CD14-positive monocyte (primary cell): ENCODE measurements at regions not wholly inside any gene's neighbourhood (a gene's known extent, or its start where the extent isn't known, plus 50 kb on each side); places are given as distances from the start of the nearest gene placed in this dataset.

Experiments
- DNase-seq, 3 donors: peaks; one replicate each; pipeline ENCODE4 v3.0.0-alpha.2; 2011 to 2022
- H2AFZ ChIP-seq: 2 replicates; pipeline ENCODE4 v1.6.0; 2012; ENCODE audit warnings: mild to moderate bottlenecking, low read depth, low read length, inconsistent platforms; ENCODE audit not compliant: insufficient read depth, poor library complexity, severe bottlenecking
- H3K27ac ChIP-seq, 2 donors: 1 replicate in 1 of 2; 2 replicates in 1 of 2; pipeline ENCODE4 v1.5.1; 2012 to 2013; ENCODE audit warnings: low read length in 2 of 2, control low read depth in 1 of 2, inconsistent platforms in 1 of 2, low read depth in 1 of 2, mild to moderate bottlenecking in 1 of 2
- H3K27me3 ChIP-seq, 2 donors: one replicate each; pipeline versions ENCODE4 v1.6.0 to v1.6.1; 2011 to 2013; ENCODE audit warnings: low read length in 2 of 2; ENCODE audit not compliant: control insufficient read depth in 2 of 2, insufficient read depth in 2 of 2
- H3K36me3 ChIP-seq, 2 donors: replicated peaks in 1 of 2; 1 replicate in 1 of 2; 2 replicates in 1 of 2; pipeline versions ENCODE4 v1.5.1 to v1.6.1; 2012 to 2013; ENCODE audit warnings: low read length in 2 of 2, control low read depth in 1 of 2, inconsistent platforms in 1 of 2, mild to moderate bottlenecking in 1 of 2; ENCODE audit not compliant: insufficient read depth in 2 of 2, control insufficient read depth in 1 of 2
- H3K4me1 ChIP-seq, 2 donors: 1 replicate in 1 of 2; 2 replicates in 1 of 2; pipeline versions ENCODE4 v1.5.1 to v1.6.1; 2012 to 2013; ENCODE audit warnings: low read length in 2 of 2, control low read depth in 1 of 2, inconsistent platforms in 1 of 2, mild to moderate bottlenecking in 1 of 2, moderate library complexity in 1 of 2; ENCODE audit not compliant: insufficient read depth in 2 of 2, control insufficient read depth in 1 of 2
- H3K4me2 ChIP-seq: replicated peaks from 2 replicates; pipeline ENCODE3; 2012; ENCODE audit warnings: low read length, moderate library complexity, mild to moderate bottlenecking; ENCODE audit not compliant: poor library complexity, severe bottlenecking; ENCODE audit errors: extremely low read depth
- H3K4me3 ChIP-seq, 3 experiments: fragments of 200-600 bp in 1 of 3; sonication (generic) in 1 of 3; replicated peaks in 1 of 3; 1 replicate in 2 of 3; 2 replicates in 1 of 3; pipeline ENCODE4 v1.5.1; 2011 to 2013; ENCODE audit warnings: low read length in 3 of 3, mild to moderate bottlenecking in 3 of 3, control low read depth in 2 of 3, low read depth in 2 of 3, inconsistent platforms in 1 of 3, moderate library complexity in 1 of 3
- H3K79me2 ChIP-seq: 2 replicates; pipeline ENCODE4 v1.6.0; 2012; ENCODE audit warnings: mild to moderate bottlenecking, control low read depth, inconsistent platforms, low read length, moderate library complexity; ENCODE audit not compliant: insufficient read depth
- H3K9ac ChIP-seq: 2 replicates; pipeline ENCODE4 v1.6.0; 2017; ENCODE audit warnings: low read length, mild to moderate bottlenecking; ENCODE audit not compliant: insufficient read depth, poor library complexity, severe bottlenecking
- H3K9me3 ChIP-seq, 2 donors: replicated peaks in 1 of 2; 1 replicate in 1 of 2; 2 replicates in 1 of 2; pipeline versions ENCODE4 v1.5.1 to v1.6.1; 2012 to 2013; ENCODE audit warnings: low read length in 2 of 2, control low read depth in 1 of 2; ENCODE audit not compliant: control insufficient read depth in 1 of 2, insufficient read depth in 1 of 2
- H4K20me1 ChIP-seq: 2 replicates; pipeline ENCODE4 v1.6.0; 2012; ENCODE audit warnings: mild to moderate bottlenecking, low read length, control low read depth, moderate library complexity; ENCODE audit not compliant: insufficient read depth
- H3K27ac Mint-ChIP-seq, 7 donors: one replicate each; pipeline ENCODE4 v1.8.0; 2020; ENCODE audit warnings: mild to moderate bottlenecking in 7 of 7, mixed read lengths in 7 of 7, moderate library complexity in 6 of 7, inconsistent platforms in 2 of 7
- H3K27me3 Mint-ChIP-seq, 3 donors: one replicate each; pipeline ENCODE4 v1.8.0; 2021 to 2022; ENCODE audit warnings: low read depth in 3 of 3, mild to moderate bottlenecking in 3 of 3, mixed read lengths in 3 of 3, moderate library complexity in 3 of 3, inconsistent platforms in 1 of 3
- H3K36me3 Mint-ChIP-seq, 2 donors: one replicate each; pipeline ENCODE4 v1.8.0; 2020; ENCODE audit warnings: mixed read lengths in 2 of 2, inconsistent platforms in 1 of 2, mild to moderate bottlenecking in 1 of 2
- H3K4me1 Mint-ChIP-seq: one replicate; pipeline ENCODE4 v1.8.0; 2020; ENCODE audit warnings: mild to moderate bottlenecking, mixed read lengths
- H3K4me3 Mint-ChIP-seq, 2 donors: one replicate each; pipeline ENCODE4 v1.8.0; 2020; ENCODE audit warnings: mild to moderate bottlenecking in 2 of 2, mixed read lengths in 2 of 2, moderate library complexity in 1 of 2
- H3K9me3 Mint-ChIP-seq, 7 donors: one replicate each; pipeline ENCODE4 v1.8.0; 2020 to 2022; ENCODE audit warnings: mixed read lengths in 7 of 7, mild to moderate bottlenecking in 6 of 7, moderate library complexity in 6 of 7, inconsistent platforms in 2 of 7
- WGBS: methylation state at CpG from one replicate; pipeline ENCODE4 v1.1.5; 2013; ENCODE audit warnings: missing lambda C conversion rate; ENCODE audit not compliant: insufficient coverage; 5-methylcytosine and 5-hydroxymethylcytosine counted together
- intact Hi-C, 2 donors: fragments of 100-400 bp; cut with micrococcal nuclease; formaldehyde crosslinking; loops; one replicate each; pipeline versions ENCODE4 v1.15.0 to v1.15.1; 2023
- TF ChIP-seq, protein P1 (sequence below): fragments of 200-600 bp; IDR thresholded peaks from one replicate; pipeline ENCODE4 v1.8.0; 2022; ENCODE audit warnings: antibody characterized with exemption, mild to moderate bottlenecking

DNA sequence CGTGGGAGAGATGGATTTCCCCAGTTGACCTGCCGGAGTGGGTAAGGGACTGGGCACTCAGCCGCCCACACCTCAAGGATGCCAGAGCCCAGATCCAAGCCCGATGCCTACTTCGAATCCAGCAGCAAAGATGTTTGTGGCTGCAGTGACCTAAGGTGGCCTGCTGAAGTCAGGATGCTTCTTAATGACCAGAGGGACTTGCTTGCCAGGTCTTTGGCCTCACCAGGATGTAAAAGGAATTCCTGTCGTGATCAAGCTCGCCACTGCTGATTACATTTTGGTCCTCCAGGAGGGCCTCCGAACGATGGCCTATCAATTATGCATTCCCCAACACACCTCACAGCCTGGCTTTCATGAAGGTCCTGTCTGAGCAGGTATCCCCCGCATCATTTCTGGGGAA, 349.5 kb upstream of the ZMIZ1 start:
- Mint-ChIP-seq H3K27ac (no peak overlapping the region), H3K4me1 (no peaks in the 10 kb centered on the region), H3K4me3 (no peak overlapping the region), H3K9me3 (peaks cover 0 to 3% (median 0%) of the 10 kb centered on the region in 7 donors), H3K36me3 (no peaks in the 10 kb centered on the region), H3K27me3 (peaks cover 0 to 2% (median 0%) of the 10 kb centered on the region in 3 donors)
- Histone ChIP-seq H3K27ac (no peak overlapping the region), H3K4me1 (no peaks in the 10 kb centered on the region), H3K79me2 (no peaks in the 10 kb centered on the region), H3K4me2 (no peak overlapping the region), H3K27me3 (no peaks in the 10 kb centered on the region), H3K9ac (no peak overlapping the region), H3K4me3 (no peak overlapping the region), H4K20me1 (no peaks in the 10 kb centered on the region), H3K9me3 (no peaks in the 10 kb centered on the region), H3K36me3 (no peaks in the 10 kb centered on the region), H2AFZ (no peak overlapping the region)
- intact Hi-C loops, result no loop called here
- 100% methylated on average over 4 of the region's 10 CpGs for WGBS
- DNase-seq, result no peak
- TF ChIP-seq, protein P1, sequence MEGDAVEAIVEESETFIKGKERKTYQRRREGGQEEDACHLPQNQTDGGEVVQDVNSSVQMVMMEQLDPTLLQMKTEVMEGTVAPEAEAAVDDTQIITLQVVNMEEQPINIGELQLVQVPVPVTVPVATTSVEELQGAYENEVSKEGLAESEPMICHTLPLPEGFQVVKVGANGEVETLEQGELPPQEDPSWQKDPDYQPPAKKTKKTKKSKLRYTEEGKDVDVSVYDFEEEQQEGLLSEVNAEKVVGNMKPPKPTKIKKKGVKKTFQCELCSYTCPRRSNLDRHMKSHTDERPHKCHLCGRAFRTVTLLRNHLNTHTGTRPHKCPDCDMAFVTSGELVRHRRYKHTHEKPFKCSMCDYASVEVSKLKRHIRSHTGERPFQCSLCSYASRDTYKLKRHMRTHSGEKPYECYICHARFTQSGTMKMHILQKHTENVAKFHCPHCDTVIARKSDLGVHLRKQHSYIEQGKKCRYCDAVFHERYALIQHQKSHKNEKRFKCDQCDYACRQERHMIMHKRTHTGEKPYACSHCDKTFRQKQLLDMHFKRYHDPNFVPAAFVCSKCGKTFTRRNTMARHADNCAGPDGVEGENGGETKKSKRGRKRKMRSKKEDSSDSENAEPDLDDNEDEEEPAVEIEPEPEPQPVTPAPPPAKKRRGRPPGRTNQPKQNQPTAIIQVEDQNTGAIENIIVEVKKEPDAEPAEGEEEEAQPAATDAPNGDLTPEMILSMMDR, result no peak

DNA sequence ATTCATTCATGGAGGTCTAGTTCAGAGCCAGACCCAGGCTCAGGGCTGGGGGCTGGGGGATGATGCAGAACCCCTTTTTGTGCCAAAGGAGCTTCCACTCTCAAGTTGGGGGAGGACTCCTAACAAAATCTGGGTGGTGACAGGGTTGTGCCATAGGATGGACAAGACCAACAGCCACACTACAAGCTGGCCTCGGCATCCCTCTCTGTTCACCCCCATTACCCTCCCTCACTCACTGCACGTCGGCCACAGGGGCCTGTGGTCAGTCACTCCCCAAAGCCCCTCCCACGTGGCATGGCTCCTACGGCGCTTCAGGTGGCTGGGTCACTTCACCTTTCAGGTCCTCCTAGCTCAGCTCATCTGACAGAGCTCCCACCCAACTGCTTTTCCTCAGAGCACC, 348.7 kb upstream of the ZMIZ1 start:
- Histone ChIP-seq H3K79me2 (no peaks in the 10 kb centered on the region), H4K20me1 (no peaks in the 10 kb centered on the region), H3K4me1 (no peaks in the 10 kb centered on the region), H3K27me3 (no peaks in the 10 kb centered on the region), H2AFZ (no peak overlapping the region), H3K9ac (no peak overlapping the region), H3K4me2 (no peak overlapping the region), H3K4me3 (no peak overlapping the region), H3K9me3 (no peaks in the 10 kb centered on the region), H3K36me3 (no peaks in the 10 kb centered on the region), H3K27ac (no peak overlapping the region)
- intact Hi-C loops, result no loop called here
- Mint-ChIP-seq H3K4me1 (no peaks in the 10 kb centered on the region), H3K27me3 (peaks cover 0 to 2% (median 0%) of the 10 kb centered on the region in 3 donors), H3K4me3 (no peak overlapping the region), H3K36me3 (no peaks in the 10 kb centered on the region), H3K9me3 (peaks cover 0 to 3% (median 0%) of the 10 kb centered on the region in 7 donors), H3K27ac (no peak overlapping the region)
- WGBS, result 79% methylated on average over 6 of the region's 6 CpGs
- TF ChIP-seq, protein P1, result no peak
- no peak for DNase-seq
